ENCODE measurements at regions not wholly inside any gene's neighbourhood (a gene's known extent, or its start where the extent isn't known, plus 50 kb on each side); places are given as distances from the start of the nearest gene placed in this dataset.

DNA sequence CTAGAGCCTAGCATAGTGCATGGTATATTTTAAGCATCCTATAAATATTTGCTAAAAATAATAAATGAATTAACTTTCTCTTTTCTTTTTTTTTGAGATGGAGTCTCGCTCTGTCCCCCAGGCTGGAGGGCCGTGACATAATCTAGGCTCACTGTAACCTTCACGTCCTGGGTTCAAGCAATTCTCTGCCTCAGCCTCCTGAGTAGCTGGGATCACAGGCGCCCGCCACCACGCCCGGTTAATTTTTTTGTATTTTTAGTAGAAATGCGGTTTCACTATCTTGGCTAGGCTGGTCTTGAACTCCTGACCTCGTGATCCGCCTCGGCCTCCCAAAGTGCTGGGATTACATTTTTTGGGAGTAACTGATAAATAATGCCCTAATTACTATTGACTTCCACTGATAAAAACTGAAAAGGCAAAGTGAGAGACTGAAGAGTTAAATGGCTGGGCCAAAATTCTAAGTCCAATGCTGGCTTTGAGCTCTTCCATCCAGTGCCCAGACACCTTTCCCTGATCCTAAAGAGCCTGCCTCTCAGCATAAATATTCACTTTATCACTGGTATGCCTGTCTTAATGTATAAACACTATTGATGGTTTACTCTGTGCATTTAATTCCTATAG, 213.0 kb upstream of the KRR1 start:
- Histone ChIP-seq H2AK9ac (replicated peaks; ENCODE audit: low read depth, low read length, poor library complexity) (peak overlapping the region; percentile 22), H3K23ac (ENCODE audit: low read depth, low read length) (peak overlapping the region; percentile 91), H3K56ac (ENCODE audit: extremely low read depth, insufficient read depth, low read length) (peak overlapping the region; percentile 68), H2BK20ac (ENCODE audit: low read depth, low read length) (peak overlapping the region; percentile 99), H3K4me2 (ENCODE audit: low read depth, low read length) (peak overlapping the region; percentile 41; the same call in 1 of the 2 replicates), H3K9me3 (ENCODE audit: control insufficient read depth, insufficient read depth, low read length) (no peaks in the 10 kb centered on the region), H3K4me1 (ENCODE audit: control insufficient read depth, insufficient read depth, low read length) (peaks cover 29% of the 10 kb centered on the region), H3K4me3 (ENCODE audit: insufficient read depth, low read depth, low read length) (no peak overlapping the region), H4K5ac (ENCODE audit: low read depth, low read length) (peak overlapping the region; percentile 40), H3K79me1 (ENCODE audit: low read depth in 1 of 2, low read length in 2 of 2) (peaks cover 0 to 13% of the 10 kb centered on the region in 2 experiments; a peak in 2 of 4 replicates), H4K20me1 (ENCODE audit: insufficient read depth, low read length) (no peaks in the 10 kb centered on the region), H3K14ac (replicated peaks; ENCODE audit: low read depth, low read length) (peak overlapping the region; percentile 83), H2AFZ (replicated peaks; ENCODE audit: low read length, poor library complexity) (no peak overlapping the region), H2AK5ac (ENCODE audit: low read depth, low read length) (peak overlapping the region; percentile 86), H3K36me3 (ENCODE audit: control insufficient read depth, insufficient read depth, low read length) (no peaks in the 10 kb centered on the region), H3K18ac (ENCODE audit: low read depth, low read length) (peak overlapping the region; percentile 99), H2BK120ac (ENCODE audit: low read depth, low read length) (peak overlapping the region; percentile 98), H3K9me1 (ENCODE audit: insufficient read depth, low read length) (peaks cover 17% of the 10 kb centered on the region), H4K91ac (ENCODE audit: insufficient read depth, low read depth, low read length) (peak overlapping the region; percentile 94), H3K9ac (ENCODE audit: low read depth, low read length) (peak overlapping the region; percentile 36; the same call in 1 of the 2 replicates), H2BK5ac (ENCODE audit: low read depth, low read length, poor library complexity, severe bottlenecking) (peak overlapping the region; percentile 79), H4K8ac (ENCODE audit: low read depth in 2 of 2, low read length in 2 of 2) (peak overlapping the region; percentile 45 to 92), H3K27me3 (ENCODE audit: control insufficient read depth, insufficient read depth, low read length) (no peaks in the 10 kb centered on the region), H3K4ac (ENCODE audit: low read depth, low read length) (peak overlapping the region; percentile 97), H2BK15ac (ENCODE audit: low read depth, low read length) (peak overlapping the region; percentile 96; the same call in 2 of the 3 replicates), H3K27ac (ENCODE audit: insufficient read depth, low read length) (peak overlapping the region; percentile 93)
- in situ Hi-C loops (cut with MboI; ENCODE audit: low sequenced_read_pairs) = no loop called here
- no CpG with 5 or more reads among the region's 11 CpGs for WGBS, 2 experiments (ENCODE audit: extremely low coverage in 2 of 2, insufficient read length in 1 of 2)
- intact Hi-C loops (cut with micrococcal nuclease) = loop anchor here (2.0 kb wide), 3 partner anchors 18 to 198 kb away; no protein-coding TSS in a partner anchor
- ATAC-seq (ENCODE audit: low read depth) (peak; percentile 38), DNase-seq (no peak)
- ChIA-PET POLR2A (ENCODE audit: unreplicated experiment) (no interaction called here), CTCF (interaction anchor here (1.4 kb wide), 1 partner anchor 9 kb away, joined by 4 read pairs; no protein-coding TSS in a partner anchor)
- BruUV-seq (replicated peaks) = no TSS peak
- dilution Hi-C loops (cut with HindIII; ENCODE audit: low sequenced_read_pairs, unreplicated experiment) = no loop called here
- TF ChIP-seq, protein P1, sequence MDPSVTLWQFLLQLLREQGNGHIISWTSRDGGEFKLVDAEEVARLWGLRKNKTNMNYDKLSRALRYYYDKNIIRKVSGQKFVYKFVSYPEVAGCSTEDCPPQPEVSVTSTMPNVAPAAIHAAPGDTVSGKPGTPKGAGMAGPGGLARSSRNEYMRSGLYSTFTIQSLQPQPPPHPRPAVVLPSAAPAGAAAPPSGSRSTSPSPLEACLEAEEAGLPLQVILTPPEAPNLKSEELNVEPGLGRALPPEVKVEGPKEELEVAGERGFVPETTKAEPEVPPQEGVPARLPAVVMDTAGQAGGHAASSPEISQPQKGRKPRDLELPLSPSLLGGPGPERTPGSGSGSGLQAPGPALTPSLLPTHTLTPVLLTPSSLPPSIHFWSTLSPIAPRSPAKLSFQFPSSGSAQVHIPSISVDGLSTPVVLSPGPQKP (IDR thresholded peaks at IDR 0.05; ENCODE audit: borderline replicate concordance, low read depth, low read length) = no peak
- TF ChIP-seq POLR2A (IDR thresholded peaks at IDR 0.05; ENCODE audit: low read depth, low read length) (no peak), MAFK (IDR thresholded peaks at IDR 0.05; ENCODE audit: low read depth, low read length) (no peak), MXI1 (IDR thresholded peaks at IDR 0.05; ENCODE audit: borderline replicate concordance, low read depth, low read length) (no peak), RCOR1 (IDR thresholded peaks at IDR 0.05; ENCODE audit: insufficient replicate concordance, low read length) (no peak), CHD1 (IDR thresholded peaks at IDR 0.05; ENCODE audit: low read depth, low read length) (no peak), RAD21 (IDR thresholded peaks at IDR 0.05; ENCODE audit: low read length) (no peak), SMC3 (IDR thresholded peaks at IDR 0.05; ENCODE audit: low read depth, low read length) (no peak), RFX5 (IDR thresholded peaks at IDR 0.05; ENCODE audit: low read depth, low read length) (no peak), BHLHE40 (IDR thresholded peaks at IDR 0.05; ENCODE audit: low read depth, low read length) (no peak), MAZ (IDR thresholded peaks at IDR 0.05; ENCODE audit: borderline replicate concordance, low read depth, low read length) (no peak), NFE2L2 (IDR thresholded peaks at IDR 0.05; ENCODE audit: low read depth, low read length) (no peak), FOS (IDR thresholded peaks at IDR 0.05; ENCODE audit: low read depth, low read length) (no peak), CEBPB (IDR thresholded peaks at IDR 0.05; ENCODE audit: low read depth, low read length) (no peak)
- TF ChIP-seq, protein P2, sequence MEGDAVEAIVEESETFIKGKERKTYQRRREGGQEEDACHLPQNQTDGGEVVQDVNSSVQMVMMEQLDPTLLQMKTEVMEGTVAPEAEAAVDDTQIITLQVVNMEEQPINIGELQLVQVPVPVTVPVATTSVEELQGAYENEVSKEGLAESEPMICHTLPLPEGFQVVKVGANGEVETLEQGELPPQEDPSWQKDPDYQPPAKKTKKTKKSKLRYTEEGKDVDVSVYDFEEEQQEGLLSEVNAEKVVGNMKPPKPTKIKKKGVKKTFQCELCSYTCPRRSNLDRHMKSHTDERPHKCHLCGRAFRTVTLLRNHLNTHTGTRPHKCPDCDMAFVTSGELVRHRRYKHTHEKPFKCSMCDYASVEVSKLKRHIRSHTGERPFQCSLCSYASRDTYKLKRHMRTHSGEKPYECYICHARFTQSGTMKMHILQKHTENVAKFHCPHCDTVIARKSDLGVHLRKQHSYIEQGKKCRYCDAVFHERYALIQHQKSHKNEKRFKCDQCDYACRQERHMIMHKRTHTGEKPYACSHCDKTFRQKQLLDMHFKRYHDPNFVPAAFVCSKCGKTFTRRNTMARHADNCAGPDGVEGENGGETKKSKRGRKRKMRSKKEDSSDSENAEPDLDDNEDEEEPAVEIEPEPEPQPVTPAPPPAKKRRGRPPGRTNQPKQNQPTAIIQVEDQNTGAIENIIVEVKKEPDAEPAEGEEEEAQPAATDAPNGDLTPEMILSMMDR (conservative IDR thresholded peaks at IDR 0.05; ENCODE audit: low read depth, low read length) = no peak
- TF ChIP-seq, protein P3, sequence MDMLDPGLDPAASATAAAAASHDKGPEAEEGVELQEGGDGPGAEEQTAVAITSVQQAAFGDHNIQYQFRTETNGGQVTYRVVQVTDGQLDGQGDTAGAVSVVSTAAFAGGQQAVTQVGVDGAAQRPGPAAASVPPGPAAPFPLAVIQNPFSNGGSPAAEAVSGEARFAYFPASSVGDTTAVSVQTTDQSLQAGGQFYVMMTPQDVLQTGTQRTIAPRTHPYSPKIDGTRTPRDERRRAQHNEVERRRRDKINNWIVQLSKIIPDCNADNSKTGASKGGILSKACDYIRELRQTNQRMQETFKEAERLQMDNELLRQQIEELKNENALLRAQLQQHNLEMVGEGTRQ (IDR thresholded peaks at IDR 0.05; ENCODE audit: low read depth, low read length) = no peak
